H1 (cell line): ENCODE measurements at regions not wholly inside any gene's neighbourhood (a gene's known extent, or its start where the extent isn't known, plus 50 kb on each side); places are given as distances from the start of the nearest gene placed in this dataset.

ENCODE experiments used
- CTCF ChIA-PET: fragments of 300-600 bp; sonication (Branson Sonifier 250); formaldehyde crosslinking; loops from one replicate; lab custom pipeline; 2021; ENCODE audit not compliant: partially characterized antibody; lab: Charles Lee
- POLR2A ChIA-PET: fragments of 300-600 bp; sonication (Branson Sonifier 250); formaldehyde crosslinking; loops from one replicate; lab custom pipeline; 2021; ENCODE audit warnings: inconsistent platforms; ENCODE audit not compliant: partially characterized antibody; lab: Charles Lee
- DNase-seq, 2 experiments: peaks; one replicate each; pipeline versions ENCODE4 v3.0.0 to v3.0.0-alpha.2; 2010 to 2022; ENCODE audit warnings: low spot score in 2 of 2, low read depth in 1 of 2, mixed read lengths in 1 of 2
- FAIRE-seq: peaks from 2 replicates; lab custom pipeline; 2011; peaks lifted over from hg19 to GRCh38; lab: Jason Lieb, UNC
- H2AFZ ChIP-seq: 2 replicates; pipeline ENCODE4 v1.8.1; 2012; ENCODE audit warnings: low read length, inconsistent platforms
- H2AK5ac ChIP-seq: 2 replicates; pipeline ENCODE4 v1.6.1; 2013; ENCODE audit warnings: low read depth, low read length
- H2BK120ac ChIP-seq: replicated peaks from 2 replicates; pipeline ENCODE3; 2013; ENCODE audit warnings: low read depth, low read length, inconsistent platforms
- H2BK12ac ChIP-seq: 2 replicates; pipeline ENCODE4 v1.6.1; 2013; ENCODE audit warnings: low read depth, low read length
- H2BK15ac ChIP-seq: 2 replicates; pipeline ENCODE4 v1.6.1; 2013; ENCODE audit warnings: low read length
- H2BK20ac ChIP-seq: 2 replicates; pipeline ENCODE4 v1.6.1; 2013; ENCODE audit warnings: low read length
- H2BK5ac ChIP-seq: 2 replicates; pipeline ENCODE4 v1.6.1; 2013; ENCODE audit warnings: low read depth, low read length
- H3K14ac ChIP-seq: 2 replicates; pipeline ENCODE4 v1.6.1; 2013; ENCODE audit warnings: inconsistent platforms; ENCODE audit not compliant: insufficient read length
- H3K18ac ChIP-seq: 2 replicates; pipeline ENCODE4 v1.6.1; 2013; ENCODE audit warnings: low read length; ENCODE audit errors: extremely low read depth
- H3K23ac ChIP-seq: 2 replicates; pipeline ENCODE4 v1.6.1; 2013; ENCODE audit warnings: inconsistent platforms; ENCODE audit not compliant: insufficient read length
- H3K23me2 ChIP-seq: 2 replicates; pipeline ENCODE4 v1.6.1; 2013; ENCODE audit warnings: low read depth, low read length
- H3K27ac ChIP-seq: 2 replicates; pipeline ENCODE4 v1.6.1; 2011; ENCODE audit warnings: low read depth, low read length, inconsistent platforms
- H3K27me3 ChIP-seq, 4 experiments: replicated peaks in 1 of 4; 1 replicate in 1 of 4; 2 replicates in 3 of 4; pipeline versions ENCODE4 v1.6.1 to v1.8.1; 2011 to 2013; ENCODE audit warnings: low read length in 3 of 4, mild to moderate bottlenecking in 3 of 4, inconsistent platforms in 2 of 4, mixed read lengths in 2 of 4, moderate library complexity in 1 of 4; ENCODE audit not compliant: control insufficient read depth in 3 of 4, insufficient read depth in 3 of 4; ENCODE audit errors: extremely low read depth in 1 of 4
- H3K36me3 ChIP-seq, 4 experiments: 2 replicates each; pipeline versions ENCODE4 v1.6.1 to v1.8.1; 2011 to 2013; ENCODE audit warnings: mild to moderate bottlenecking in 4 of 4, low read length in 3 of 4, moderate library complexity in 2 of 4, control low read depth in 1 of 4, inconsistent platforms in 1 of 4; ENCODE audit not compliant: insufficient read depth in 4 of 4, control insufficient read depth in 2 of 4
- H3K4ac ChIP-seq: replicated peaks from 2 replicates; pipeline ENCODE3; 2013; ENCODE audit warnings: low read length, low read depth, mixed read lengths, inconsistent platforms; ENCODE audit not compliant: insufficient read length
- H3K4me1 ChIP-seq, 4 experiments: replicated peaks in 1 of 4; 1 replicate in 1 of 4; 2 replicates in 3 of 4; pipeline versions ENCODE4 v1.6.1 to v1.8.1; 2011 to 2013; ENCODE audit warnings: low read length in 3 of 4, inconsistent platforms in 2 of 4, mixed read lengths in 1 of 4; ENCODE audit not compliant: insufficient read depth in 4 of 4, control insufficient read depth in 3 of 4
- H3K4me2 ChIP-seq, 2 experiments: 2 replicates each; pipeline versions ENCODE4 v1.6.1 to v1.8.1; 2011 to 2013; ENCODE audit warnings: low read depth in 2 of 2, low read length in 2 of 2, control low read depth in 1 of 2, inconsistent platforms in 1 of 2, mild to moderate bottlenecking in 1 of 2; ENCODE audit not compliant: insufficient read depth in 1 of 2
- H3K4me3 ChIP-seq, 4 experiments: fragments of 200-600, 300-600 bp in 1 of 4; sonication (generic), shearing (Covaris generic), sonication (Bioruptor Twin) in 1 of 4; 2 replicates each; pipeline versions ENCODE4 v1.5.1 to v1.8.1; 2011 to 2016; ENCODE audit warnings: low read length in 4 of 4, low read depth in 3 of 4, control low read depth in 2 of 4, inconsistent platforms in 2 of 4, mild to moderate bottlenecking in 2 of 4, mixed read lengths in 1 of 4, moderate library complexity in 1 of 4; ENCODE audit not compliant: insufficient read depth in 2 of 4; ENCODE audit errors: extremely low read depth in 1 of 4
- H3K56ac ChIP-seq: replicated peaks from 2 replicates; pipeline ENCODE3; 2013; ENCODE audit warnings: low read depth, mild to moderate bottlenecking, mixed read lengths, low read length, inconsistent platforms; ENCODE audit not compliant: insufficient read length
- H3K79me1 ChIP-seq: 2 replicates; pipeline ENCODE4 v1.6.1; 2013; ENCODE audit warnings: low read depth, low read length, control low read depth
- H3K79me2 ChIP-seq, 2 experiments: 2 replicates each; pipeline versions ENCODE4 v1.6.1 to v1.8.1; 2012 to 2013; ENCODE audit warnings: low read length in 2 of 2, mild to moderate bottlenecking in 2 of 2, inconsistent platforms in 1 of 2; ENCODE audit not compliant: insufficient read depth in 2 of 2, control insufficient read depth in 1 of 2
- H3K9ac ChIP-seq, 4 experiments: replicated peaks in 1 of 4; 1 replicate in 1 of 4; 2 replicates in 3 of 4; pipeline versions ENCODE4 v1.6.1 to v1.8.1; 2011 to 2013; ENCODE audit warnings: low read depth in 3 of 4, low read length in 3 of 4, control low read depth in 2 of 4, mild to moderate bottlenecking in 2 of 4, moderate library complexity in 2 of 4, inconsistent platforms in 1 of 4; ENCODE audit errors: extremely low read depth in 1 of 4
- H3K9me3 ChIP-seq, 2 experiments: 2 replicates each; pipeline versions ENCODE4 v1.6.1 to v1.8.1; 2012 to 2013; ENCODE audit warnings: mild to moderate bottlenecking in 2 of 2, moderate library complexity in 2 of 2, control low read depth in 1 of 2, inconsistent platforms in 1 of 2, low read depth in 1 of 2, low read length in 1 of 2, mixed read lengths in 1 of 2; ENCODE audit not compliant: insufficient read depth in 2 of 2
- H4K20me1 ChIP-seq, 2 experiments: replicated peaks in 1 of 2; 2 replicates each; pipeline versions ENCODE3 to v1.8.1; 2011 to 2013; ENCODE audit warnings: inconsistent platforms in 2 of 2, low read length in 2 of 2, mild to moderate bottlenecking in 1 of 2; ENCODE audit not compliant: insufficient read depth in 2 of 2, control insufficient read depth in 1 of 2
- H4K5ac ChIP-seq: 2 replicates; pipeline ENCODE4 v1.6.1; 2013; ENCODE audit warnings: low read length, low read depth, mixed read lengths, inconsistent platforms; ENCODE audit not compliant: insufficient read length
- H4K8ac ChIP-seq: 2 replicates; pipeline ENCODE4 v1.8.0; 2013; ENCODE audit warnings: mild to moderate bottlenecking, moderate library complexity, low read length, inconsistent platforms; ENCODE audit not compliant: insufficient read depth; ENCODE audit errors: extremely low read depth
- H4K91ac ChIP-seq: replicated peaks from 2 replicates; pipeline ENCODE3; 2013; ENCODE audit warnings: low read length, mixed read lengths, inconsistent platforms; ENCODE audit not compliant: insufficient read length
- CHD1 ChIP-seq: IDR thresholded peaks from 2 replicates; pipeline ENCODE4 v1.6.1; 2012; ENCODE audit warnings: low read depth, low read length, improper control_type of control experiment
- JUND ChIP-seq: IDR thresholded peaks from 2 replicates; pipeline ENCODE4 v1.6.1; 2011; ENCODE audit warnings: mild to moderate bottlenecking, improper control_type of control experiment, low read length
- KDM5A ChIP-seq: fragments of 200-600 bp; IDR thresholded peaks from 2 replicates; pipeline ENCODE4 v1.7.1; 2012; ENCODE audit warnings: mild to moderate bottlenecking, low read length, inconsistent platforms, mixed read lengths
- NRF1 ChIP-seq: IDR thresholded peaks from 2 replicates; pipeline ENCODE4 v1.6.1; 2011; ENCODE audit warnings: mild to moderate bottlenecking, low read depth, low read length, improper control_type of control experiment
- RFX5 ChIP-seq: IDR thresholded peaks from 2 replicates; pipeline ENCODE4 v1.6.1; 2011; ENCODE audit warnings: low read depth, low read length, improper control_type of control experiment, borderline replicate concordance
- SAP30 ChIP-seq: fragments of 300-600 bp; sonication (generic); IDR thresholded peaks from 2 replicates; pipeline ENCODE4 v1.7.1; 2012; ENCODE audit warnings: low read length, moderate library complexity, mild to moderate bottlenecking, inconsistent platforms; ENCODE audit not compliant: insufficient read depth, insufficient replicate concordance
- SIN3A ChIP-seq, 2 experiments: IDR thresholded peaks in 1 of 2; conservative IDR thresholded peaks in 1 of 2; 2 replicates each; pipeline ENCODE4 v1.6.1; 2011 to 2012; ENCODE audit warnings: low read length in 2 of 2, improper control_type of control experiment in 1 of 2, low read depth in 1 of 2, mild to moderate bottlenecking in 1 of 2
- SIRT6 ChIP-seq: IDR thresholded peaks from one replicate; pipeline ENCODE4 v1.7.1; 2012; ENCODE audit warnings: low read length, inconsistent platforms
- SP2 ChIP-seq: IDR thresholded peaks from 2 replicates; pipeline ENCODE4 v1.6.1; 2012; ENCODE audit warnings: mild to moderate bottlenecking, low read length, inconsistent platforms
- TAF7 ChIP-seq: optimal IDR thresholded peaks from 2 replicates; pipeline ENCODE3; 2011; ENCODE audit warnings: low read depth, mild to moderate bottlenecking, inconsistent platforms, low read length, moderate library complexity, borderline replicate concordance
- WGBS, 2 experiments: shearing (Covaris generic) in 1 of 2; methylation state at CpG; one replicate each; pipeline versions ENCODE4 v1.1.6 to v1.1.7; 2013 to 2015; ENCODE audit warnings: low lambda C conversion rate in 2 of 2, mixed read lengths in 2 of 2, inconsistent platforms in 1 of 2, low coverage in 1 of 2, missing lambda C conversion rate in 1 of 2; ENCODE audit not compliant: insufficient replicate concordance in 2 of 2, insufficient coverage in 1 of 2, insufficient read length in 1 of 2; ENCODE audit errors: extremely low coverage in 1 of 2, missing lambda C conversion rate in 1 of 2; 5-methylcytosine and 5-hydroxymethylcytosine counted together

GRCh38 chr14:24741871-24742270, 107.9 kb upstream of the GZMB start:
- WGBS, 2 experiments: 81% methylated on average over 2 of the region's 2 CpGs; no CpG with 5 or more reads in 1 of the 2 experiments
- Histone ChIP-seq H3K4ac (no peak overlapping the region), H2BK120ac (no peak overlapping the region), H3K18ac (no peak overlapping the region), H3K4me2 (no peak overlapping the region), H3K9me3 (no peaks in the 10 kb centered on the region), H3K23ac (no peak overlapping the region), H2AFZ (no peak overlapping the region), H4K20me1 (no peaks in the 10 kb centered on the region), H2BK20ac (no peak overlapping the region), H3K56ac (no peak overlapping the region), H4K8ac (no peak overlapping the region), H3K14ac (no peak overlapping the region), H3K4me3 (no peak overlapping the region), H2BK5ac (no peak overlapping the region), H2AK5ac (no peak overlapping the region), H4K91ac (no peak overlapping the region), H3K79me2 (no peaks in the 10 kb centered on the region), H3K27me3 (no peaks in the 10 kb centered on the region), H3K9ac (no peak overlapping the region), H2BK12ac (no peak overlapping the region), H4K5ac (no peak overlapping the region), H2BK15ac (no peak overlapping the region), H3K4me1 (no peaks in the 10 kb centered on the region), H3K23me2 (no peaks in the 10 kb centered on the region), H3K36me3 (no peaks in the 10 kb centered on the region), H3K79me1 (no peaks in the 10 kb centered on the region), H3K27ac (no peak overlapping the region)
- no peak for DNase-seq
- TF ChIP-seq SAP30 (no peak), CHD1 (no peak), SIRT6 (no peak), SIN3A (conservative IDR thresholded peaks at IDR 0.05 in 1 of 2, IDR thresholded peaks at IDR 0.05 in 1 of 2; ENCODE audit: low read depth in 1 of 2, low read length in 2 of 2) (no peak), KDM5A (no peak), TAF7 (no peak), RFX5 (no peak), JUND (no peak), SP2 (no peak), NRF1 (no peak)
- ChIA-PET CTCF (no interaction called here), POLR2A (no interaction called here)
- FAIRE-seq: no peak
